ENCODE measurements at regions not wholly inside any gene's neighbourhood (a gene's known extent, or its start where the extent isn't known, plus 50 kb on each side); places are given as distances from the start of the nearest gene placed in this dataset.

- TF ChIP-seq POLR2AphosphoS5 (IDR thresholded peaks at IDR 0.05) (no peak), CTCF (IDR thresholded peaks at IDR 0.05) (no peak), EP300 (IDR thresholded peaks at IDR 0.05) (no peak)
Measured at GRCh38 chr6:156707818-156708217, 69.4 kb upstream of the ARID1B start.

Data from upper lobe of left lung (tissue), 4 donors.